ENCODE measurements at regions not wholly inside any gene's neighbourhood (a gene's known extent, or its start where the extent isn't known, plus 50 kb on each side); places are given as distances from the start of the nearest gene placed in this dataset.

DNA sequence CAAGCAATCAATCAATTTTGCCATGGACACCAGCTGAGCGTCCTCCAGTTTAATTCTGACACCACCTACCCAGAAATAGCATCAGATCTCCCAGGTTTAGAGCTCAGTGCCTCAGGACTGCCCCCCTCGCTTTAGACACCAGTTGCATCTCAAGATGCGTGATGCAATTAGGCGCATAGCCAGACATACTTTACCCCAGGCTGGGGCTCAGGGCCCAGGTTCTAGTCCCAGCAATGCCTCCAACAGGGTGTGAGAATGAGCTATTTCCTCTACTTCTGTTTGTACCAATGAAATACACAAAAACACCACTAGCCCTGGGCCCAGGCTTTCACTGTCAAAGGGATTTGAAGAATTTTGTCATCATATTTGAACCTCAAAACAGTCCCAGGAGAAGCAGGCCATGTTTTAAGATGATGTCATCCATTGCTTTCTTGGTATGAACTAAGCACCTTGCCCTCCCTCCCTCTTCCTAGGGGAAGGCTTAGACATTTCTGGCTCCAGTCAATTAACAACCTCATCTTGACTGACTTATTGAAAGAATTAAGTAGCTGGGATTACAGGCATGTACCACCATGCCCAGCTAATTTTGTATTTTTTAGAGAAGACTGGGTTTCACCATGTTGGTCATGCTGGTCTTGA is 61.5 kb upstream of the INCENP start:
- Histone ChIP-seq H3K9me3 (ENCODE audit: control insufficient read depth in 4 of 4, low read length in 3 of 4) (no peaks in the 10 kb centered on the region), H3K9ac (ENCODE audit: low read depth in 1 of 2, low read length in 2 of 2) (no peak overlapping the region), H3K27me3 (ENCODE audit: control insufficient read depth in 4 of 4, insufficient read depth in 4 of 4, low read length in 3 of 4) (no peaks in the 10 kb centered on the region), H3K36me3 (ENCODE audit: control insufficient read depth in 4 of 4, insufficient read depth in 3 of 4, low read depth in 1 of 4, low read length in 3 of 4) (no peaks in the 10 kb centered on the region), H3K27ac (ENCODE audit: low read depth in 1 of 2, low read length in 2 of 2) (no peak overlapping the region), H3K4me3 (ENCODE audit: low read depth in 1 of 3, low read length in 3 of 3) (no peak overlapping the region), H3K4me1 (ENCODE audit: control insufficient read depth in 4 of 4, insufficient read depth in 4 of 4, low read length in 3 of 4) (no peaks in the 10 kb centered on the region)
- TF ChIP-seq EGR1 (IDR thresholded peaks at IDR 0.05; ENCODE audit: low read depth in 2 of 2), result no peak
- TF ChIP-seq TAF1 (conservative IDR thresholded peaks at IDR 0.05), result no peak
- TF ChIP-seq, protein P1, sequence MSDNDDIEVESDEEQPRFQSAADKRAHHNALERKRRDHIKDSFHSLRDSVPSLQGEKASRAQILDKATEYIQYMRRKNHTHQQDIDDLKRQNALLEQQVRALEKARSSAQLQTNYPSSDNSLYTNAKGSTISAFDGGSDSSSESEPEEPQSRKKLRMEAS (IDR thresholded peaks at IDR 0.05), result no peak
- TF ChIP-seq FOXA2 (IDR thresholded peaks at IDR 0.05), result no peak
- TF ChIP-seq RXRA (IDR thresholded peaks at IDR 0.05), result no peak
- TF ChIP-seq ZBTB33 (IDR thresholded peaks at IDR 0.05), result no peak
- no peak for TF ChIP-seq GABPA (IDR thresholded peaks at IDR 0.05 in 1 of 2, conservative IDR thresholded peaks at IDR 0.05 in 1 of 2)
- no peak for TF ChIP-seq SP1 (IDR thresholded peaks at IDR 0.05)
- no peak for TF ChIP-seq FOXA1 (IDR thresholded peaks at IDR 0.05)
- no peak for TF ChIP-seq HNF4G (IDR thresholded peaks at IDR 0.05)
- no peak for TF ChIP-seq ATF3 (IDR thresholded peaks at IDR 0.05)
- TF ChIP-seq, protein P2, sequence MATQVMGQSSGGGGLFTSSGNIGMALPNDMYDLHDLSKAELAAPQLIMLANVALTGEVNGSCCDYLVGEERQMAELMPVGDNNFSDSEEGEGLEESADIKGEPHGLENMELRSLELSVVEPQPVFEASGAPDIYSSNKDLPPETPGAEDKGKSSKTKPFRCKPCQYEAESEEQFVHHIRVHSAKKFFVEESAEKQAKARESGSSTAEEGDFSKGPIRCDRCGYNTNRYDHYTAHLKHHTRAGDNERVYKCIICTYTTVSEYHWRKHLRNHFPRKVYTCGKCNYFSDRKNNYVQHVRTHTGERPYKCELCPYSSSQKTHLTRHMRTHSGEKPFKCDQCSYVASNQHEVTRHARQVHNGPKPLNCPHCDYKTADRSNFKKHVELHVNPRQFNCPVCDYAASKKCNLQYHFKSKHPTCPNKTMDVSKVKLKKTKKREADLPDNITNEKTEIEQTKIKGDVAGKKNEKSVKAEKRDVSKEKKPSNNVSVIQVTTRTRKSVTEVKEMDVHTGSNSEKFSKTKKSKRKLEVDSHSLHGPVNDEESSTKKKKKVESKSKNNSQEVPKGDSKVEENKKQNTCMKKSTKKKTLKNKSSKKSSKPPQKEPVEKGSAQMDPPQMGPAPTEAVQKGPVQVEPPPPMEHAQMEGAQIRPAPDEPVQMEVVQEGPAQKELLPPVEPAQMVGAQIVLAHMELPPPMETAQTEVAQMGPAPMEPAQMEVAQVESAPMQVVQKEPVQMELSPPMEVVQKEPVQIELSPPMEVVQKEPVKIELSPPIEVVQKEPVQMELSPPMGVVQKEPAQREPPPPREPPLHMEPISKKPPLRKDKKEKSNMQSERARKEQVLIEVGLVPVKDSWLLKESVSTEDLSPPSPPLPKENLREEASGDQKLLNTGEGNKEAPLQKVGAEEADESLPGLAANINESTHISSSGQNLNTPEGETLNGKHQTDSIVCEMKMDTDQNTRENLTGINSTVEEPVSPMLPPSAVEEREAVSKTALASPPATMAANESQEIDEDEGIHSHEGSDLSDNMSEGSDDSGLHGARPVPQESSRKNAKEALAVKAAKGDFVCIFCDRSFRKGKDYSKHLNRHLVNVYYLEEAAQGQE (IDR thresholded peaks at IDR 0.05), result no peak
- no peak for TF ChIP-seq HNF4A (conservative IDR thresholded peaks at IDR 0.05)
- no peak for TF ChIP-seq CTCF (IDR thresholded peaks at IDR 0.05; ENCODE audit: low read depth, low read length, missing input control)
- TF ChIP-seq YY1 (IDR thresholded peaks at IDR 0.05), result no peak
- no peak for TF ChIP-seq JUND (IDR thresholded peaks at IDR 0.05)
- no peak for TF ChIP-seq NR2F2 (IDR thresholded peaks at IDR 0.05)
- TF ChIP-seq RAD21 (IDR thresholded peaks at IDR 0.05), result no peak
- 93% methylated on average over 4 of the region's 4 CpGs for WGBS
- DNase-seq (ENCODE audit: low spot score), result no peak

Data from liver (tissue), 8 donors.